DND-41 (cell line): ENCODE measurements at regions not wholly inside any gene's neighbourhood (a gene's known extent, or its start where the extent isn't known, plus 50 kb on each side); places are given as distances from the start of the nearest gene placed in this dataset.
"Not testable (repeated sequence)": the region's sequence is repeated elsewhere in the genome, so short reads cannot be mapped to it uniquely, and the experiment has no call there.

Experiments
- ATAC-seq: fragments of 200-7000 bp; cut with Tn5 transposase; 3 replicates; pipeline ENCODE4 v1.9.1; 2021; ENCODE audit warnings: low read depth; ENCODE audit not compliant: insufficient read depth
- DNase-seq: peaks from one replicate; pipeline ENCODE4 v3.0.0-alpha.2; 2020
- H2AFZ ChIP-seq: 2 replicates; pipeline ENCODE4 v1.6.0; 2012; ENCODE audit warnings: low read depth, low read length
- H3K27ac ChIP-seq: 2 replicates; pipeline ENCODE4 v1.5.1; 2012; ENCODE audit warnings: low read length, inconsistent platforms
- H3K27me3 ChIP-seq: fragments of 200-600 bp; sonication (generic); 2 replicates; pipeline ENCODE4 v1.6.0; 2012; ENCODE audit warnings: low read length, mild to moderate bottlenecking, inconsistent platforms; ENCODE audit not compliant: insufficient read depth, poor library complexity
- H3K36me3 ChIP-seq: 2 replicates; pipeline ENCODE4 v1.5.1; 2012; ENCODE audit warnings: low read length, inconsistent platforms; ENCODE audit not compliant: insufficient read depth
- H3K4me1 ChIP-seq: 2 replicates; pipeline ENCODE4 v1.5.1; 2012; ENCODE audit warnings: mild to moderate bottlenecking, low read length; ENCODE audit not compliant: insufficient read depth
- H3K4me2 ChIP-seq: 2 replicates; pipeline ENCODE4 v1.6.0; 2012; ENCODE audit warnings: mild to moderate bottlenecking, moderate library complexity, low read length, inconsistent platforms; ENCODE audit not compliant: insufficient read depth
- H3K4me3 ChIP-seq, 2 experiments: fragments of 200-600 bp in 1 of 2; shearing (Covaris generic) in 1 of 2; 2 replicates each; pipeline ENCODE4 v1.5.1; 2012 to 2016; ENCODE audit warnings: inconsistent platforms in 2 of 2, low read length in 2 of 2, mild to moderate bottlenecking in 2 of 2, low read depth in 1 of 2, moderate library complexity in 1 of 2
- H3K79me2 ChIP-seq: 2 replicates; pipeline ENCODE4 v1.6.0; 2012; ENCODE audit warnings: low read length, inconsistent platforms; ENCODE audit not compliant: insufficient read depth
- H3K9ac ChIP-seq: 2 replicates; pipeline ENCODE4 v1.6.0; 2012; ENCODE audit warnings: low read depth, mild to moderate bottlenecking, inconsistent platforms, low read length, moderate library complexity
- H3K9me3 ChIP-seq: 2 replicates; pipeline ENCODE4 v1.5.1; 2012; ENCODE audit warnings: low read length, moderate library complexity, mild to moderate bottlenecking, inconsistent platforms; ENCODE audit not compliant: insufficient read depth, severe bottlenecking
- H4K20me1 ChIP-seq: 2 replicates; pipeline ENCODE4 v1.6.0; 2012; ENCODE audit warnings: low read length; ENCODE audit not compliant: insufficient read depth
- CTCF ChIP-seq: IDR thresholded peaks from 2 replicates; pipeline ENCODE4 v1.5.1; 2012; ENCODE audit warnings: borderline replicate concordance, low read length, moderate library complexity, mild to moderate bottlenecking; ENCODE audit not compliant: poor library complexity, severe bottlenecking; ENCODE audit errors: extremely low read depth
- EZH2 ChIP-seq: IDR thresholded peaks from 3 replicates; pipeline ENCODE4 v1.6.1; 2012; ENCODE audit warnings: borderline replicate concordance, low read depth, mild to moderate bottlenecking, moderate library complexity, low read length, inconsistent platforms; ENCODE audit not compliant: severe bottlenecking

- H4K20me1 ChIP-seq = no peaks in the 10 kb centered on the region
- H3K36me3 ChIP-seq = no peaks in the 10 kb centered on the region
- no peak overlapping the region for H2AFZ ChIP-seq
- ATAC-seq (no peak), DNase-seq (no peak)
- no peak overlapping the region for H3K9ac ChIP-seq
- H3K9me3 ChIP-seq = no peaks in the 10 kb centered on the region
- no peak overlapping the region for H3K4me3 ChIP-seq
- no peaks in the 10 kb centered on the region for H3K27me3 ChIP-seq
- H3K79me2 ChIP-seq = no peaks in the 10 kb centered on the region
- H3K4me2 ChIP-seq = no peak overlapping the region
- TF ChIP-seq EZH2 = no peak
- no peak for TF ChIP-seq CTCF
- H3K27ac ChIP-seq = no peak overlapping the region
- H3K4me1 ChIP-seq = peaks cover 2% of the 10 kb centered on the region
These were observed 105.4 kb upstream of the TLK1 start for GRCh38 chr2:171266102-171266501.

GRCh38 chr2:171261529-171261928 is 100.8 kb upstream of the TLK1 start:
- H3K9ac ChIP-seq, H4K20me1 ChIP-seq, H3K36me3 ChIP-seq, DNase-seq, H3K4me2 ChIP-seq, H3K4me3 ChIP-seq, H2AFZ ChIP-seq, H3K27ac ChIP-seq, H3K79me2 ChIP-seq, ATAC-seq, H3K9me3 ChIP-seq, H3K27me3 ChIP-seq: not testable (repeated sequence)
- peaks cover 15% of the 10 kb centered on the region for H3K4me1 ChIP-seq

GRCh38 chr2:171260471-171261424 is 100.1 kb upstream of the TLK1 start:
- Histone ChIP-seq H3K79me2 (no peaks in the 10 kb centered on the region), H4K20me1 (no peaks in the 10 kb centered on the region), H3K4me3 (no peak overlapping the region), H3K4me1 (peaks cover 15% of the 10 kb centered on the region), H3K36me3 (no peaks in the 10 kb centered on the region), H3K27me3 (no peaks in the 10 kb centered on the region), H3K9me3 (no peaks in the 10 kb centered on the region), H3K4me2 (peak overlapping the region; percentile 10), H3K27ac (peak overlapping the region; percentile 15), H2AFZ (peak overlapping the region; percentile 0; the same call in 1 of the 2 replicates), H3K9ac (no peak overlapping the region)
- no peak for TF ChIP-seq EZH2
- TF ChIP-seq CTCF = peak; percentile 38
- DNase-seq (no peak), ATAC-seq (peak; percentile 80)

GRCh38 chr2:171254666-171255065 is 94.0 kb upstream of the TLK1 start:
- DNase-seq = no peak
- Histone ChIP-seq H3K9ac (no peak overlapping the region), H3K4me2 (no peak overlapping the region), H3K4me1 (no peaks in the 10 kb centered on the region; the same call in 1 of the 2 replicates), H2AFZ (no peak overlapping the region), H3K27ac (no peak overlapping the region), H3K36me3 (no peaks in the 10 kb centered on the region), H3K9me3 (peaks cover 4% of the 10 kb centered on the region), H3K79me2 (no peaks in the 10 kb centered on the region), H4K20me1 (no peaks in the 10 kb centered on the region), H3K4me3 (no peak overlapping the region), H3K27me3 (no peaks in the 10 kb centered on the region)
- no peak for TF ChIP-seq EZH2
- ATAC-seq = no peak
